Fibroblast of the conjunctiva (primary cell): ENCODE measurements at regions not wholly inside any gene's neighbourhood (a gene's known extent, or its start where the extent isn't known, plus 50 kb on each side); places are given as distances from the start of the nearest gene placed in this dataset.
A peak's percentile ranks its signal among the peaks of the same experiment; 100 is the strongest.

Experiments used
- DNase-seq: peaks from one replicate; pipeline ENCODE4 v3.0.0-alpha.2; 2010; ENCODE audit warnings: low read depth

GRCh38 chr1:192713921-192714320 is 78.0 kb downstream of the RGS13 start:
- DNase-seq, result no peak

DNA sequence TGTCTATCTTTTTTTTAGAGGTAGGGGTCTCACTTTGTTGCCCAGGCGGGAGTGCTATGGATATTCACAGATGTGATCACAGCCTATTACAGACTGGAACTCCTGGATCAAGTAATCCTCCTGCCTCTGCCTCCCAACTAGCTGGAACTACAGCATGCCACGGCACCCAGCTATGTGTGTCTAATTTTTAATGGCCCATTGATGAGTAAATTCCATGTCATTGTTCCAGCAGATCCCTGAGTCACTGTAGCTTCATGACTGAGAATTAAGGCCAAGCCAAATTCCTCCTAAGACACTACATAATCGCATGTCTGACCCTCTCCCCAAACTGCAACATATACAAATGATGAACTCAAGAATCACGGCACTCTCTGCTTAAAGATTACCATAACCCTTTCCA is 84.2 kb upstream of the RGS2 start:
- DNase-seq, result no peak

- no peak for DNase-seq
Observed at GRCh38 chr1:192726820-192727504, 81.9 kb upstream of the RGS2 start.

DNA sequence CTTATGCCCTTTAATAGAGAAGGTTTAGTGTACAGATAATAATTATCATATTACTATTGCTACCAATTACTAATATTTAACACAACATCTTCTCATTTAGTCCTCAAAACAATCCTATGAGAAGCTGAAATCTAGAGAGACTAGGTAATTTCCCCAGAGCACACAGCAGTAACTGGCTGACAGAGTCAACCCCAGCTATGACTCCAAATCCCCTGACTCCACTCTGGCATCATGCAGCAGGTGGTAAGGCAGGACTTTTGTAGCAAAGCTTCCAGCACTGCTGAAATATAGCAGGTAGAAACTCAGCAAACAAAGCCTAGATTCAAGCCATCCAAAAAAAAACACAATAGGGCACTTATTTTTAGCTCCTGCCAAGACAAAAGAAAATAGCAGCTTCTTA is 79.3 kb upstream of the RGS2 start:
- DNase-seq, result no peak

GRCh38 chr1:192730198-192730597 is 78.6 kb upstream of the RGS2 start:
- no peak for DNase-seq

DNA sequence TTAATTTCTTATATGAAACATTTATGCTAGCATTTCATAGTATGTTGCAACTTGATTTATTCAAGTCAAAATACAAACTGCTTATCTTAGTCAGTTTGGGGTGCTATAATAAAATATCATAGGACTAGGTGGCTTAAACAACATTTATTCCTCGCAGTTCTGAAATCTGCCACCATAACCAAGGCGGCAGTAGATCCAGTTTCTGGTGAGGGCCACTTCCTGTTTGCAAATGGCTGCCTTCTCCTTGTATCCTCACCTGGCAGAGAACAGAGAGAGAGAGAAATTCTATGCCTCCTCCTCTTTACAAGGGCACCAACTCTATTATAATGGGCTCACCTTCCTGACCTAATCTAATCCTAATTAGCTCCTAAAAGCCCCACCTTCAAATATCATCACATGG is 76.1 kb upstream of the RGS2 start:
- DNase-seq, result no peak

GRCh38 chr1:192735298-192735915 is 73.4 kb upstream of the RGS2 start:
- DNase-seq, result no peak

- DNase-seq, result no peak
Observed at GRCh38 chr1:192737306-192737705, 71.5 kb upstream of the RGS2 start.

DNA sequence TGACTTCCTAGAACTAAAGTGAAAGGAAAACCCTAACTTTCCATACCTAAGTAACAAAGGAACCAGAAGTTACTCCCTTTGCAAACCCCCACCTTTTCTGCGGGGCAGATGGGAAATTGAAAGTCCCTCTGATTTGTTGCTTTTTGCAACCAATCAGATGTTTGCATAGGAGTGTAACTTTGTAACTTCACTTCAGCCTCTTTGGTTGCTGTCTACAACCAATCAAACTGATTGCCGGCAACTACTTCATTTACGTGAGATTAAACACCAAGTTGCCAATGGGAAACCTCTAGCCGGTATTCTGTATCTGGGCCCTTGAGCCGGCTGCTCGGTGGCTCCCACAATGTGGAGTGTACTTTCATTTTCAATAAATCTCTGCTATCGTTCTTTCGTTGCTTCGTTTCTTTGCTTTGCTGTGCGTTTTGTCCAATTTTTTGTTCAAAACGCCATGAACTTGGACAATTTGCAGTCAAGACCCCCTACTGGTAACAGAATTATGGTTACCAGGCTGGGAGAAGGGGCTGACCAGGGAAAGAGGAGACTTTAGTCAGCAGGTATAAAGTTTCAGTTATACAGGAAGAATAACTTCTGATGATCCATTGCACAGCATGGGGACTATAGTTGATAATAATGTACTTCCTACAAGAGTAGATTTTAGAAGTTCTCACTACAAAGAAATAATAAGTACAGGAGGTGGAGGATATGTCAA is 69.2 kb upstream of the RGS2 start:
- DNase-seq, result no peak

DNA sequence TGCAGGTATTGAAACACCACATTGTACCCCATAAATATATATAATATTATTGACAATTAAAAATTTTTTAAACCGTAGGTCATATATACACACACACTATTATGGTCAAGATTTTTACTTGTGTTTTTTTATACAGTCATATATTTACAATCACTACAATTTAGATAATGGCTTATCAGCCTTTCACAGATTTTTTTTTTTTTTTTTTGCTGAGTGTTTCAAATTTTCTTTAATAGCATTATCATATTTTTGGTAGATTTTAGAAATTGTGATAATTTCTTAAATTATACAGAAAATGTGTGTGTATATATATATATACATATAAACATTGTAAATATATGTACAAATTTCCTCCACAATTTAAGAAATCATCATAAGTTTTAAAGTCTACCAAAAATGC is 68.6 kb upstream of the RGS2 start:
- DNase-seq, result no peak

GRCh38 chr1:192741095-192741494 is 67.7 kb upstream of the RGS2 start:
- no peak for DNase-seq

- DNase-seq, result peak; percentile 23
Observed at GRCh38 chr1:192747301-192747700, 61.5 kb upstream of the RGS2 start.

GRCh38 chr1:192747943-192748342 is 60.9 kb upstream of the RGS2 start:
- DNase-seq, result peak; percentile 20

DNA sequence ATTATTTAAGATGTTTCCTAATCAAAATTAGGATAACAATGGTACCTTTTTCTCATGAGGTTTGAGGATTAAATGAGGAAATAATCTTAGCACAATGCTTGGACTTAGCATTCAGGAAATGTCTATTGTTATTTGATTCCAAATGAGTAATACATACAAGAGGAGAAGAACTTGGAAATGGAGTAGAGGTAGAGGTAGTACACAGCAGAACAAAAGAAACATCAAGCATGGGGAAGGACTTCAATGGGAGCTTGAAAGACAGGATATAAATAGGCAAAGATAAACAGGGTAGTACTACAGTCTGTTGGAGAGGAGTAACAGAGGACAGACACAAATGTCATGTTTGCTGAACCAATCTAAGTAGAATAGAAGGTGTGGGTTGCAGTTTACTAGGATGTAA is 59.5 kb upstream of the RGS2 start:
- DNase-seq, result no peak

GRCh38 chr1:192751260-192751659 is 57.6 kb upstream of the RGS2 start:
- DNase-seq, result no peak

- DNase-seq, result no peak
Observed at GRCh38 chr1:192756314-192756713, 52.5 kb upstream of the RGS2 start.

DNA sequence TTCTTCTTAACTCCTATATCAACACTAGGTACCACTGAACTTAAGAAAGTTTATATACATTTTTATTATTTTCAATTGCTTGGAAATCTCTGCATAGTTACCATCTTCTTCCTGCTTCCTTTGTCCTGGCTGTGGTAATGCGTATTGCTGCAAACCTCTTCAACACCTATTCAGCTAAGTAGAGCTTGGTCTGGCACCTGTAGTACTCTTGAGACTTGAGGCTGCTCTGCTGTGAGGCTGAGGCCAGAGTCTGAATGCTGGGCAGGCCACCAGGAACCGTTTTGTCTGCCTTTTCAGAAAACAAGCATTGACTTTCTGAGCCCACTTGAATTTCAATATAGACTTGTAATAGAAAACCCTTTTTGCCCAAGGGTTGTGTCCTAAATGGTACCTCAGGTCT is 52.0 kb upstream of the RGS2 start:
- no peak for DNase-seq

DNA sequence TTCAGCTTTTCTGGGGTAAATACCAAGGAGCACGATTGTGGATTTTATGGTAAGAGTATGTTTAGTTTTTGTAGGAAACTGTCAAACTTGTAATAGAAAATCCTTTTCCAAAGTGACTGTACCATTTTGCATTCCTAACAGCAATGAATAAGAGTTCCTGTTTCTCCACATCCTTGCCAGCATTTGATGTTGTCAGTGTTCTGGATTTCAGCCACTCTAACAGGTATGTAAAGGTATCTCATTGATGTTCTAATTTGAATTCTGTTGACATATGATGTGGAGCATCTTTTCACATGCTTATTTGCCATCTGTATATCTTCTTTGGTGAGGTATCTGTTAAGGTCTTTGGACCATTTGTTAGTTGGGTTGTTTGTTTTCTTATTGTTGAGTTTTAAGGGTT is 50.3 kb upstream of the RGS2 start:
- no peak for DNase-seq
